ENCODE measurements at regions not wholly inside any gene's neighbourhood (a gene's known extent, or its start where the extent isn't known, plus 50 kb on each side); places are given as distances from the start of the nearest gene placed in this dataset.

- TF ChIP-seq ZNF274 (IDR thresholded peaks at IDR 0.05; ENCODE audit: low read depth, low read length): no peak
- no peak overlapping the region for H3K4me3 ChIP-seq (ENCODE audit: low read length)
Observed at GRCh38 chr14:61186341-61187195, 94.6 kb downstream of the TMEM30B start.

DNA sequence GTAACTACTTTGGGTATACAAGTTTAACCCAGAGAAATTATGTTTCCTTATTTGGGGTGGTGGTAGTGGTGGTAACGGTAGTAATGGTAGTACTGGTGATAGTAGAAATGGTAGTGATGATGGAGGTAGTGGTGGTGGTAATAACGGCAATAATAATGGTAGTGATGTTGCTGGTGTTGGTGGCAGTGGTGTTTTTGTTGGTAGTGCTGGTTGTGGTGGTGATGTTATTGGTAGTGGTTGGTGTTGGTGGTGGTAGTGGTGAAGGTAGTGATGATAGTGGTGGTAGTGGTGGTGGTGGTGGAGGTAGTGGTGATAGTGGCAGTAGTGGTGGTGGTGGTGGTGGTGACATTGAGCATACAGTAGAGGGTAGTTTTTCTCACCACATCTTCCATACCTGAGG is 95.6 kb downstream of the TMEM30B start:
- no peak for TF ChIP-seq ZNF274 (IDR thresholded peaks at IDR 0.05; ENCODE audit: low read depth, low read length)
- H3K4me3 ChIP-seq (ENCODE audit: low read length): no peak overlapping the region

- no peak overlapping the region for H3K4me3 ChIP-seq (ENCODE audit: low read length)
- no peak for TF ChIP-seq ZNF274 (IDR thresholded peaks at IDR 0.05; ENCODE audit: low read depth, low read length)
Observed at GRCh38 chr14:61184112-61184511, 97.0 kb downstream of the TMEM30B start.

DNA sequence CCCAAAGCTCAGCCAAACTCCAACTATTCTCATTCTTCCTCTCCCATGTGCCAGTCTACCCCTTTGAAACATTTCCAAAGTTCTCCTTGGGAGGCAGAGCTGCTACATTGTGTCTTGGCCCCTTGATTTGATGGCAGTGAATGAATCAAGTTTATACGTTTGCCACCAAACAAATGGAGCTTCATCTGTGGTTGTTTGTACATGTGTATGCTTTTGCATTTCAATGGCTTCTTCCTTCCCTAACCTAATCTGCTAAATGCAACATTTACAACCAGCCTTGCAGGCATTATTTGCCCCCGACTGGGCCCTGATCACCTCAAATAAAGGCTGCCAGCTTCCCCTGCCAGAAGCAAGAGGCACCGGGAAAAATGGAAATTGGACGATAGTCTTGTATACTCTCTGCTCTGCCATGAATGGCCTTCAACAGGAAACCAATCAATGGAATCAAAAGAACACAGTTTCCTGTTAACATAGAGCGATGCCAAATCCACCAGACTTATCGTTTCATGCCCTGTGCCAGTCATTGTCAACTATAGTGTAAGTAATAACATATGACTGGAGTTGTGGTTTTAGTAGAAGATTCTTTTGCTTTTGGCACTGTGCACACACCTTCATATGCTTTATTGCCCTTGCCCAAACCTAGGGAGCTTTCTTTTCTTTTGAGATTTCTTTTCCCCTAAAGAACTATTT is 97.8 kb downstream of the TMEM30B start:
- TF ChIP-seq ZNF274 (IDR thresholded peaks at IDR 0.05; ENCODE audit: low read depth, low read length): no peak
- H3K4me3 ChIP-seq (ENCODE audit: low read length): no peak overlapping the region

DNA sequence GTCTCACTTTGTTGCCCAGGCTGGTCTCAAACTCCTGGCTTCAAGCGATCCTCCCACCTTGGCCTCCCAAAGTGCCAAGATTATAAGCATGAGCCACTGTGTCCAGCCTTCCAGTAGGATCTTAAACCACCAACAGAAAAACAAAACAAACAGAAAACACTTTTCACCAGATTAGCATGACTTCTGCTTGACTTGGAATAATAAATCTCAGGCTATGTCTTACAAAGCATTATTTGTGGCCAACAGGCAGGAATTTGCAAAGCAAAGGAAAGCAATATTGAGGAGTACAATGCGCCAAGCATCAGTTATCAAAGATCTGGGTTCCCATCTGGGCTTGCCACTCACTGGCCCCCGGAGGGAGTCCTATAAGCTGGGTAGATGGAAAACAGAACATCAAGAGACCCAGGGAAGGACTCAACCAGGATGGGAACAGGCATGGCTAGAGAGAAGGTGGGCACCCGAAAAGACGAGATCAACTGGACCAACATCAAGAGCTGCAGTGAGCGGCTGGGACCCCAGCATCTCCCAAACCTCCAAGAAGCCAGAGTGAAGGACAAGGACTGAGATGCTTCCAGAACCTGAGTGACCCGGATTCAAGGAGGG is 101.2 kb downstream of the TMEM30B start:
- H3K4me3 ChIP-seq (ENCODE audit: low read length): no peak overlapping the region
- TF ChIP-seq ZNF274 (IDR thresholded peaks at IDR 0.05; ENCODE audit: low read depth, low read length): no peak

DNA sequence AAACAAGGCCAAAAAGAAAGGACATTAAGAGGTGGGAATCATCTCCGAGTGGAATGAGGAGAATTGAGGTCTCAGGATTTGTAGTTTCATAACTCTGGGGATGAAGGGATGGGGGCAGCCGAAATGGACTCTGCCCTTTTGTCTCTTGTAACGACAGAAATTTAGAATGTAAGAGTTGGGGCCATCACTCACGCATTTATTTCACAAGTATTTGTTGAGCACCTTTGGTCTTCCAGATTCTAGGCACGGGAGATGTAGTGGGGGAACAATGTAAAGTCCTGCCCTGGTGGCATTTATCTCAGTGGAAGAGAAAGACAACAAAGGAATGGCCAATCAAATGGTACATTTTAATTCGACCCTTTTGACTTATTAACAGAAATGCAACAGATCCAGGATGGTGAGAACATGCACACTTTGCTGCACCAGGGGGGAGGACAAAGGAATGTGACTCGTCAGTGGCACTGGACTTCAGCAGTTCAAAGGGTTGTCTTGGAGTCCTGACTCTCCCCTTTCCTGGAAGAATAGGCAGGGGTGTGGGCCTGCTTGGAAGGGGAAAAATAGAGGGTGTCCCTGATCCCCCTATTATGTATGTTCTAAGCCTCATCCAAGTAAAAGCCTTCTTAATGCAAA is 102.0 kb downstream of the TMEM30B start:
- TF ChIP-seq ZNF274 (IDR thresholded peaks at IDR 0.05; ENCODE audit: low read depth, low read length): no peak
- H3K4me3 ChIP-seq (ENCODE audit: low read length): no peak overlapping the region

GRCh38 chr14:61178226-61179060 is 102.7 kb downstream of the TMEM30B start:
- H3K4me3 ChIP-seq (ENCODE audit: low read length): no peak overlapping the region
- no peak for TF ChIP-seq ZNF274 (IDR thresholded peaks at IDR 0.05; ENCODE audit: low read depth, low read length)

- no peak overlapping the region for H3K4me3 ChIP-seq (ENCODE audit: low read length)
- no peak for TF ChIP-seq ZNF274 (IDR thresholded peaks at IDR 0.05; ENCODE audit: low read depth, low read length)
Observed at GRCh38 chr14:61177279-61178225, 103.6 kb downstream of the TMEM30B start.

DNA sequence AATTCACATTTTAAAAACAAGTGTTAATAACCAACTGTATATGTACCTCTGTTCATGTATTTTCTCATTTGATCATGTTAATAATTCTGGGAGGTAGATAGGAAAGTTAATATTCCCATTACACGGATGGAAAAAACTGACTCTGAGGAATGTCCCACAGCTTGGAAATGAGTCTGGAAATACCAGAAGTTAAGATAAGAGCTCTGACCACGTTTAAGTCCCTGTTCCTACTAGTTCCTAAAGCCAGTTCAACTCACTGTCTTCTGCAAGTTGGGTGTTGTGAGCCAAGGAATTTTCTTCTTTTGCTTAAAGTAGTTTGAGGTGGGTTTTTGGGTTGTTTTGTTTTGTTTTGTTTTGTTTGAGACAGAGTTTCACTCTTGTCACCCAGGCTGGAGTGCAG is 104.5 kb downstream of the TMEM30B start:
- no peak overlapping the region for H3K4me3 ChIP-seq (ENCODE audit: low read length)
- no peak for TF ChIP-seq ZNF274 (IDR thresholded peaks at IDR 0.05; ENCODE audit: low read depth, low read length)

- no peak overlapping the region for H3K4me3 ChIP-seq (ENCODE audit: low read length)
- no peak for TF ChIP-seq ZNF274 (IDR thresholded peaks at IDR 0.05; ENCODE audit: low read depth, low read length)
Observed at GRCh38 chr14:61174987-61175386, 106.2 kb downstream of the TMEM30B start.

DNA sequence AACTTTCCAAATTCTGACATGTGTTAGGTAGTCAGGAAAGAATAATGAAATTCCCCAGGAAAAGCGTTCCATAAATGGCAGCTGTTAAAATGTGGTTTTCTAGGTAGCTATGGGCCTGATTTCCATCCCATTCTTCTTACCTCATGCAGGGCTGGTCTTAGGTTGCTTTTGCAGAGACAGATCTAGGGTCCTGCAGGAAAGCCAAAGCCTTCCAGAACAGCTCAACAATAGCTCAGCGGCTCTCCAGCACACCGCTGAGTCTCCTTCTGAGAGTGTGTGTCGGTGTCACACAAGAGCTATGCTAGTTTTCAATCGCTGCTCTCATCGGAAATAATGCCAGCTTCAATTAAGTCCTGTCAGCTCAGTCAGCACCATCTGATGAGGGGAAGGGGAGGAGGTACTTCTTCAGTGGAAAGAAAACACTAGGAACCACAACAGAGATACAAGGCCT is 106.7 kb downstream of the TMEM30B start:
- TF ChIP-seq ZNF274 (IDR thresholded peaks at IDR 0.05; ENCODE audit: low read depth, low read length): no peak
- H3K4me3 ChIP-seq (ENCODE audit: low read length): no peak overlapping the region

DNA sequence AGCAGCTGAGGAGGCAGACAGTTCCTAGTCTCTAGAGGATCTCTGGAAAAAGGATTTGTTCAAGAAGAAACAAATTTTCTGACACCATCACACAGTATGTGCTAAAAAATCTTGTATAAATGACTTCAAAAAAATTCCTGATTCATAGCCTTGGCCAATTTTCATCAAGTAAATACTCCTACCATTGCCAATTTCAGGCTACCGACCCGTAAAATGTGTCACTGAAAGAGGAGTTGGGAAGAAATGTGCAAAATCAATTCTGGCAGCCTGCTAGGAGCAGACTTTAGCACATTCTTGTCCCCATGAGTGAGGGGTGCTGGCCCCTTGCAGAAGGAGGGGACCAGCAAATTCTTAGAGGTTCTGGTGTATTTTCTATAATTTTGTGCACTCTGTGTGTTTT is 109.4 kb downstream of the TMEM30B start:
- H3K4me3 ChIP-seq (ENCODE audit: low read length): no peak overlapping the region
- no peak for TF ChIP-seq ZNF274 (IDR thresholded peaks at IDR 0.05; ENCODE audit: low read depth, low read length)

Data from GM08714 (cell line).